Panc1 (cell line): ENCODE measurements at regions not wholly inside any gene's neighbourhood (a gene's known extent, or its start where the extent isn't known, plus 50 kb on each side); places are given as distances from the start of the nearest gene placed in this dataset.

ENCODE experiments used
- ATAC-seq: fragments of 200-7000 bp; cut with Tn5 transposase; 2 replicates; pipeline ENCODE4 v1.9.1; 2020; ENCODE audit warnings: mild to moderate bottlenecking, moderate library complexity
- BruUV-seq: library from RNA; stranded (reverse); fragments of 400-500 nt; replicated peaks from 2 replicates; lab custom pipeline; 2021; lab: Mats Ljungman, UMichigan
- CTCF ChIA-PET: fragments of 300-600 bp; sonication (Branson Sonifier 250); formaldehyde crosslinking; loops from one replicate; lab custom pipeline; 2022; ENCODE audit warnings: antibody characterized with exemption; lab: Charles Lee
- POLR2A ChIA-PET: fragments of 300-600 bp; sonication (Branson Sonifier 250); formaldehyde crosslinking; loops from one replicate; lab custom pipeline; 2022; ENCODE audit warnings: antibody characterized with exemption; lab: Charles Lee
- DNase-seq: peaks from one replicate; pipeline ENCODE4 v3.0.0-alpha.2; 2010; ENCODE audit warnings: low read depth, low spot score
- H3K27ac ChIP-seq: 2 replicates; pipeline ENCODE4 v1.5.1; 2011; ENCODE audit warnings: mild to moderate bottlenecking, low read length, inconsistent platforms
- H3K27me3 ChIP-seq: fragments of 200-500 bp; sonication (Bioruptor generic); 2 replicates; pipeline ENCODE4 v1.6.0; 2014; ENCODE audit warnings: low read length, inconsistent platforms; ENCODE audit not compliant: control insufficient read depth, insufficient read depth
- H3K36me3 ChIP-seq: fragments of 200-500 bp; sonication (Bioruptor generic); 2 replicates; pipeline ENCODE4 v1.5.1; 2014; ENCODE audit warnings: inconsistent platforms, mild to moderate bottlenecking, low read length, moderate library complexity; ENCODE audit not compliant: control insufficient read depth, insufficient read depth
- H3K4me1 ChIP-seq: 2 replicates; pipeline ENCODE4 v1.5.1; 2011; ENCODE audit warnings: inconsistent platforms, mild to moderate bottlenecking, low read length, moderate library complexity; ENCODE audit not compliant: control insufficient read depth, insufficient read depth
- H3K4me3 ChIP-seq, 2 experiments: 2 replicates each; pipeline ENCODE4 v1.5.1; 2011 to 2012; ENCODE audit warnings: low read depth in 2 of 2, low read length in 2 of 2, mild to moderate bottlenecking in 2 of 2, inconsistent platforms in 1 of 2, moderate library complexity in 1 of 2
- H3K9me3 ChIP-seq: fragments of 200-500 bp; sonication (Bioruptor generic); 2 replicates; pipeline ENCODE4 v1.5.1; 2014; ENCODE audit warnings: low read depth, mild to moderate bottlenecking, inconsistent platforms, low read length, moderate library complexity; ENCODE audit not compliant: control insufficient read depth, insufficient read depth
- POLR2AphosphoS5 ChIP-seq: IDR thresholded peaks from 2 replicates; pipeline ENCODE4 v1.6.1; 2012; ENCODE audit warnings: mild to moderate bottlenecking, low read depth, low read length, moderate library complexity
- SIN3A ChIP-seq: IDR thresholded peaks from 2 replicates; pipeline ENCODE4 v1.6.1; 2012; ENCODE audit warnings: low read depth, mild to moderate bottlenecking, low read length, moderate library complexity, borderline replicate concordance; ENCODE audit not compliant: insufficient read depth
- TCF7L2 ChIP-seq: IDR thresholded peaks from 2 replicates; pipeline ENCODE4 v1.6.1; 2011; ENCODE audit warnings: mild to moderate bottlenecking, low read depth, low read length, inconsistent platforms
- in situ Hi-C: cut with HindIII; loops from 2 replicates; pipeline ENCODE4 v1.10.0; 2016; ENCODE audit warnings: low sequenced_read_pairs, low pct_unique_long_range_greater_than_20kb
- intact Hi-C: fragments of 100-400 bp; cut with micrococcal nuclease; formaldehyde crosslinking; loops from one replicate; pipeline ENCODE4 v1.10.0; 2022; ENCODE audit not compliant: unreplicated experiment
- TF ChIP-seq, protein P1 (sequence below), 2 experiments: IDR thresholded peaks; 2 replicates each; pipeline ENCODE4 v1.6.1; 2011 to 2012; ENCODE audit warnings: low read depth in 2 of 2, control low read depth in 1 of 2, low read length in 1 of 2, mild to moderate bottlenecking in 1 of 2, moderate library complexity in 1 of 2; ENCODE audit not compliant: insufficient read depth in 1 of 2
- TF ChIP-seq, protein P2 (sequence below): fragments of 450-650 bp; IDR thresholded peaks from 2 replicates; pipeline ENCODE4 v1.5.1; 2017; ENCODE audit warnings: mild to moderate bottlenecking

DNA sequence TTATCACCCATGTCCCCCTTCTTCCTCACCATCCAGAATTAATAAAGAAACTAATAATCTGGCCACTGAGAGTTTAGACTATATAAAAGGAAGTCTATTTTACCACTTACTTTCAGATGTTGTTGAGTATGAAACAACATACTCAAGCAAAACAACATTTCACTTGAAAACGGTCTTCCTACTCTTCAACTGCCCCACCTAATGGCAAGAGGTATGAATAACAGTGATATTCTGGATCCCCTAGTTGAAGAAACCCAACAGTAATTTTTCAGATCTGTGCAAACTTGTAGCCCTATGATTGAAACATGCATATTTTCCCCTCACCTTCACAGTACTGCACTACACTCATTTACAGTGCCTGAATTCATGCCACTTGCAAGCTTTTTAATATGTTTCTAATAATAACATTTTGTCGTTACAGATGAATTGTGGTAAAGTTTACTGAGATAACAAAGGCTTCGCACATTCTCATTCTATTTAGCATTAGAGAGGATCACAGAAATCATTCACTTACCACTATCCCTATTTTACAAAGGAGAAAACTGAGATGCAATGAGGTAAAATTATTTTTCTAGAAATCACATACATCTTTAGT, 267.9 kb upstream of the PDE4D start:
- Histone ChIP-seq H3K4me1 (no peaks in the 10 kb centered on the region), H3K27ac (no peak overlapping the region), H3K36me3 (no peaks in the 10 kb centered on the region), H3K4me3 (no peak overlapping the region), H3K9me3 (no peaks in the 10 kb centered on the region), H3K27me3 (no peaks in the 10 kb centered on the region)
- TF ChIP-seq, protein P1, sequence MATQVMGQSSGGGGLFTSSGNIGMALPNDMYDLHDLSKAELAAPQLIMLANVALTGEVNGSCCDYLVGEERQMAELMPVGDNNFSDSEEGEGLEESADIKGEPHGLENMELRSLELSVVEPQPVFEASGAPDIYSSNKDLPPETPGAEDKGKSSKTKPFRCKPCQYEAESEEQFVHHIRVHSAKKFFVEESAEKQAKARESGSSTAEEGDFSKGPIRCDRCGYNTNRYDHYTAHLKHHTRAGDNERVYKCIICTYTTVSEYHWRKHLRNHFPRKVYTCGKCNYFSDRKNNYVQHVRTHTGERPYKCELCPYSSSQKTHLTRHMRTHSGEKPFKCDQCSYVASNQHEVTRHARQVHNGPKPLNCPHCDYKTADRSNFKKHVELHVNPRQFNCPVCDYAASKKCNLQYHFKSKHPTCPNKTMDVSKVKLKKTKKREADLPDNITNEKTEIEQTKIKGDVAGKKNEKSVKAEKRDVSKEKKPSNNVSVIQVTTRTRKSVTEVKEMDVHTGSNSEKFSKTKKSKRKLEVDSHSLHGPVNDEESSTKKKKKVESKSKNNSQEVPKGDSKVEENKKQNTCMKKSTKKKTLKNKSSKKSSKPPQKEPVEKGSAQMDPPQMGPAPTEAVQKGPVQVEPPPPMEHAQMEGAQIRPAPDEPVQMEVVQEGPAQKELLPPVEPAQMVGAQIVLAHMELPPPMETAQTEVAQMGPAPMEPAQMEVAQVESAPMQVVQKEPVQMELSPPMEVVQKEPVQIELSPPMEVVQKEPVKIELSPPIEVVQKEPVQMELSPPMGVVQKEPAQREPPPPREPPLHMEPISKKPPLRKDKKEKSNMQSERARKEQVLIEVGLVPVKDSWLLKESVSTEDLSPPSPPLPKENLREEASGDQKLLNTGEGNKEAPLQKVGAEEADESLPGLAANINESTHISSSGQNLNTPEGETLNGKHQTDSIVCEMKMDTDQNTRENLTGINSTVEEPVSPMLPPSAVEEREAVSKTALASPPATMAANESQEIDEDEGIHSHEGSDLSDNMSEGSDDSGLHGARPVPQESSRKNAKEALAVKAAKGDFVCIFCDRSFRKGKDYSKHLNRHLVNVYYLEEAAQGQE (IDR thresholded peaks at IDR 0.05; ENCODE audit: insufficient read depth in 1 of 2, low read depth in 2 of 2, low read length in 1 of 2) = no peak
- TF ChIP-seq, protein P2, sequence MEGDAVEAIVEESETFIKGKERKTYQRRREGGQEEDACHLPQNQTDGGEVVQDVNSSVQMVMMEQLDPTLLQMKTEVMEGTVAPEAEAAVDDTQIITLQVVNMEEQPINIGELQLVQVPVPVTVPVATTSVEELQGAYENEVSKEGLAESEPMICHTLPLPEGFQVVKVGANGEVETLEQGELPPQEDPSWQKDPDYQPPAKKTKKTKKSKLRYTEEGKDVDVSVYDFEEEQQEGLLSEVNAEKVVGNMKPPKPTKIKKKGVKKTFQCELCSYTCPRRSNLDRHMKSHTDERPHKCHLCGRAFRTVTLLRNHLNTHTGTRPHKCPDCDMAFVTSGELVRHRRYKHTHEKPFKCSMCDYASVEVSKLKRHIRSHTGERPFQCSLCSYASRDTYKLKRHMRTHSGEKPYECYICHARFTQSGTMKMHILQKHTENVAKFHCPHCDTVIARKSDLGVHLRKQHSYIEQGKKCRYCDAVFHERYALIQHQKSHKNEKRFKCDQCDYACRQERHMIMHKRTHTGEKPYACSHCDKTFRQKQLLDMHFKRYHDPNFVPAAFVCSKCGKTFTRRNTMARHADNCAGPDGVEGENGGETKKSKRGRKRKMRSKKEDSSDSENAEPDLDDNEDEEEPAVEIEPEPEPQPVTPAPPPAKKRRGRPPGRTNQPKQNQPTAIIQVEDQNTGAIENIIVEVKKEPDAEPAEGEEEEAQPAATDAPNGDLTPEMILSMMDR = peak; percentile 43; the same call in 1 of the 2 replicates
- intact Hi-C loops = loop anchor here (5.0 kb wide), 1 partner anchor 349 kb away; no protein-coding TSS in a partner anchor
- ChIA-PET POLR2A (no interaction called here), CTCF (no interaction called here)
- in situ Hi-C loops = no loop called here
- BruUV-seq = no TSS peak
- DNase-seq = peak; percentile 7
- no peak for ATAC-seq

GRCh38 chr5:60149081-60149480, 255.6 kb upstream of the PDE4D start:
- ChIA-PET POLR2A (no interaction called here), CTCF (no interaction called here)
- in situ Hi-C loops = no loop called here
- Histone ChIP-seq H3K27me3 (no peaks in the 10 kb centered on the region), H3K4me3 (no peak overlapping the region), H3K27ac (no peak overlapping the region), H3K4me1 (no peaks in the 10 kb centered on the region), H3K36me3 (no peaks in the 10 kb centered on the region), H3K9me3 (no peaks in the 10 kb centered on the region)
- intact Hi-C loops = no loop called here
- TF ChIP-seq, protein P2 = no peak
- no peak for TF ChIP-seq POLR2AphosphoS5
- DNase-seq (no peak), ATAC-seq (no peak)
- no TSS peak for BruUV-seq

DNA sequence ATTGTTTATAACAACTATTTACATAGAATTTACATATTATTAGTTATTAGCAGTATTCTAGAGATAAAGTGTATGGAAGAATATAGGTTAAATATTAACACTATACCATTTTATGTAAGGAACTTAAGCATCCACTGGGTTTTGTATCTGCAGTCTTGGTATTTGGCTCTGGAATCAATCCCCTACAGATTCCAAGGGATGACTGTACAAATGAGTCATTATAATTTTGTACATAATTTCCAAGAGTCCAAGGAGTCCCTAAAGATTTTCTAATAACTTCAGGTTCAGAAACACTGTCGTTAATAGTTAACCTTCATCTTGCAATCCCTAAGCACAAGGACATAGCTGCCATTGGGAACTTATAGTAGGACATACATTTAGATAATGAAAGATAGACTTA, 254.8 kb upstream of the PDE4D start:
- CTCF ChIA-PET = no interaction called here
- POLR2A ChIA-PET = no interaction called here
- Histone ChIP-seq H3K4me1 (no peaks in the 10 kb centered on the region), H3K36me3 (no peaks in the 10 kb centered on the region), H3K27me3 (no peaks in the 10 kb centered on the region), H3K9me3 (no peaks in the 10 kb centered on the region), H3K27ac (no peak overlapping the region), H3K4me3 (no peak overlapping the region)
- ATAC-seq (no peak), DNase-seq (no peak)
- intact Hi-C loops (no loop called here), in situ Hi-C loops (no loop called here)
- BruUV-seq = no TSS peak
- TF ChIP-seq TCF7L2 = no peak
- TF ChIP-seq SIN3A = no peak
- TF ChIP-seq, protein P2 = no peak
- TF ChIP-seq, protein P1 (IDR thresholded peaks at IDR 0.05; ENCODE audit: insufficient read depth in 1 of 2, low read depth in 2 of 2, low read length in 1 of 2) = no peak
